ENCODE measurements at regions not wholly inside any gene's neighbourhood (a gene's known extent, or its start where the extent isn't known, plus 50 kb on each side); places are given as distances from the start of the nearest gene placed in this dataset.

- DNase-seq, result no peak
- Histone ChIP-seq H3K9me3 (peaks cover 14% of the 10 kb centered on the region), H3K4me1 (ENCODE audit: low read depth) (no peaks in the 10 kb centered on the region), H3K4me3 (no peak overlapping the region), H3K36me3 (ENCODE audit: low read depth) (no peaks in the 10 kb centered on the region)
- TF ChIP-seq CTCF (IDR thresholded peaks at IDR 0.05), result no peak
- intact Hi-C loops (cut with DNase I, micrococcal nuclease), result no loop called here
- ATAC-seq, result no peak
These were observed 346.5 kb upstream of the CNTN4 start for GRCh38 chr3:1752205-1752604.

GRCh38 chr3:1766384-1766783, 332.3 kb upstream of the CNTN4 start:
- ATAC-seq (no peak), DNase-seq (no peak)
- H3K4me3 ChIP-seq, result no peak overlapping the region
- H3K4me1 ChIP-seq (ENCODE audit: low read depth), result no peaks in the 10 kb centered on the region
- no peaks in the 10 kb centered on the region for H3K9me3 ChIP-seq
- intact Hi-C loops (cut with DNase I, micrococcal nuclease), result no loop called here
- TF ChIP-seq CTCF (IDR thresholded peaks at IDR 0.05), result no peak
- H3K36me3 ChIP-seq (ENCODE audit: low read depth), result no peaks in the 10 kb centered on the region

DNA sequence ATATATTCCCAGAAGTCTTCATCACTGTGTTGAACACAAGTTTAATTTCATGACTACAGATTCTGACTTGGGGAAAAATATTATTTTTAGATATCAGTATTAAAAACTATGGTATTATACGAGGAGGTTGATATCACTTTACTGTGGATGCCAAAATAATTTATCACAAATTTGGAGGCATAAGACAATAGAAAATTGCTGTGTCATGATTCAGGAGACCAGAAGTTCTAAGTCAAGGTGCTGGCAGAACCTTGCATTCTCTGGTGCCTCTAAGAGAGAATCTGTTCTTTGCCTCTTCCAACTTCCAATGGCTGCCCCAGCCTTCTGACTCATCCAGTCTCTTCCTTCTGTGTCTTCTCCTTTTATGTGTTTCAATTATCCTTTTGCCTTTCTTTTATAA, 325.0 kb upstream of the CNTN4 start:
- Histone ChIP-seq H3K4me3 (no peak overlapping the region), H3K4me1 (ENCODE audit: low read depth) (no peaks in the 10 kb centered on the region), H3K36me3 (ENCODE audit: low read depth) (no peaks in the 10 kb centered on the region), H3K9me3 (no peaks in the 10 kb centered on the region)
- DNase-seq (no peak), ATAC-seq (no peak)
- intact Hi-C loops (cut with DNase I, micrococcal nuclease), result no loop called here
- no peak for TF ChIP-seq CTCF (IDR thresholded peaks at IDR 0.05)

DNA sequence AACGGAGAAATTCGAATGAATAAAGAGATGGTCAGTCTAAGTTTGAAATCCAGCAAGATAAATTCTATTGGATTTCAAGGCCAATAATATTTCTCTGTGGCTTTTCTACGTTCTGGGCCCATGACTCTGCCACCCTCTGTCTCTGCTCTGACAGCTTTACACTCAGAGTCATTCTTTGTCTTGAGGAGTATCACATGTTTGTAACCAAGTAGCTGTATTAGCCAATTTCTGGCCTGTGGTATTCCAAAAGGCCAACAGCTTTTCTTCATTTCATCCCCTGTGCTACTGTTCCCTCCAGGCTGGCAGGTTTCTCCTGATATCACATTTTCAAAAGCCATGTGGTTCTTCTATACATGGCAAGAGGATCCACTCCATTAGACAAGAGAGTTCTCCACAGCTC, 324.1 kb upstream of the CNTN4 start:
- DNase-seq (no peak), ATAC-seq (no peak)
- H3K4me3 ChIP-seq, result no peak overlapping the region
- no peaks in the 10 kb centered on the region for H3K36me3 ChIP-seq (ENCODE audit: low read depth)
- no peaks in the 10 kb centered on the region for H3K9me3 ChIP-seq
- intact Hi-C loops (cut with DNase I, micrococcal nuclease), result no loop called here
- H3K4me1 ChIP-seq (ENCODE audit: low read depth), result no peaks in the 10 kb centered on the region
- TF ChIP-seq CTCF (IDR thresholded peaks at IDR 0.05), result no peak

- intact Hi-C loops (cut with DNase I, micrococcal nuclease), result no loop called here
- Histone ChIP-seq H3K4me1 (ENCODE audit: low read depth) (no peaks in the 10 kb centered on the region), H3K4me3 (no peak overlapping the region), H3K9me3 (no peaks in the 10 kb centered on the region), H3K36me3 (ENCODE audit: low read depth) (no peaks in the 10 kb centered on the region)
- TF ChIP-seq CTCF (IDR thresholded peaks at IDR 0.05), result no peak
- ATAC-seq (no peak), DNase-seq (no peak)
These were observed 323.3 kb upstream of the CNTN4 start for GRCh38 chr3:1775321-1775720.

DNA sequence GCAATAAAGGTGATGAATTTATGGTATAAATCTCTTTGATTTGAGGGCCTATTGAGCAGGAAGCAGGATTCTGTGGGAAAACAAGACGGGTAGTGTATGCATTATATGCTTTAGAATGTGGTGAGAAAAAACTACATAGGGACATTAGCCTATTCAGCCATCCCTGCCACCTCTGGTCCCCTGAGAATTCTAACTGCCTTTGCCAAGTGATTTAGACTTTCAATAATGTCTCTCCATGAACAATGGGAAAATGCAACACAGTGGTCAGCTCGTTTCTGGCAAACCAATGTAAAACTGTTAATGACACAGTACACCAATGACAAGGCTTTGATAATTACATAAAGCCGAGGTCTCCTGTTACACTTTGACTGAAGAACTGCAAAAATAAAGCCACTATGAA, 314.7 kb upstream of the CNTN4 start:
- intact Hi-C loops (cut with DNase I, micrococcal nuclease), result no loop called here
- H3K4me1 ChIP-seq (ENCODE audit: low read depth), result no peaks in the 10 kb centered on the region
- TF ChIP-seq CTCF (IDR thresholded peaks at IDR 0.05), result no peak
- ATAC-seq, result no peak
- no peak overlapping the region for H3K4me3 ChIP-seq
- no peaks in the 10 kb centered on the region for H3K9me3 ChIP-seq
- no peak for DNase-seq
- H3K36me3 ChIP-seq (ENCODE audit: low read depth), result no peaks in the 10 kb centered on the region

Measured in mucosa of descending colon (tissue), 3 donors.